Activated CD4-positive, alpha-beta memory T cell treated with anti-CD3 and anti-CD28 coated beads for 36 hours (primary cell): ENCODE measurements at regions not wholly inside any gene's neighbourhood (a gene's known extent, or its start where the extent isn't known, plus 50 kb on each side); places are given as distances from the start of the nearest gene placed in this dataset.
A peak's percentile ranks its signal among the peaks of the same experiment; 100 is the strongest.
"Not testable (repeated sequence)": the region's sequence is repeated elsewhere in the genome, so short reads cannot be mapped to it uniquely, and the experiment has no call there.

ENCODE experiments used
- CTCF ChIA-PET: fragments of 350-600 bp; sonication (Branson Sonifier 250); formaldehyde crosslinking; loops from one replicate; lab custom pipeline; 2021; ENCODE audit warnings: antibody characterized with exemption, inconsistent platforms; lab: Charles Lee
- POLR2A ChIA-PET: fragments of 350-600 bp; sonication (Branson Sonifier 250); formaldehyde crosslinking; loops from one replicate; lab custom pipeline; 2021; ENCODE audit warnings: antibody characterized with exemption; lab: Charles Lee
- DNase-seq: peaks from one replicate; pipeline ENCODE4 v3.0.0-alpha.2; 2020
- H3K27ac Mint-ChIP-seq: one replicate; pipeline ENCODE4 v1.8.0; 2021; ENCODE audit warnings: mixed read lengths
- H3K27me3 Mint-ChIP-seq: one replicate; pipeline ENCODE4 v1.8.0; 2021; ENCODE audit warnings: mixed read lengths
- H3K36me3 Mint-ChIP-seq: one replicate; pipeline ENCODE4 v1.8.0; 2021; ENCODE audit warnings: mixed read lengths
- H3K4me1 Mint-ChIP-seq: one replicate; pipeline ENCODE4 v1.8.0; 2021; ENCODE audit warnings: low read depth, mixed read lengths
- H3K4me3 Mint-ChIP-seq: one replicate; pipeline ENCODE4 v1.8.0; 2021; ENCODE audit warnings: mild to moderate bottlenecking, mixed read lengths
- H3K9me3 Mint-ChIP-seq: one replicate; pipeline ENCODE4 v1.8.0; 2021; ENCODE audit warnings: mixed read lengths
- intact Hi-C: fragments of 100-400 bp; cut with micrococcal nuclease; formaldehyde crosslinking; loops from one replicate; pipeline ENCODE4 v1.15.1; 2023

- H3K9me3 Mint-ChIP-seq: no peaks in the 10 kb centered on the region
- H3K27ac Mint-ChIP-seq: no peak overlapping the region
- CTCF ChIA-PET: no interaction called here
- POLR2A ChIA-PET: no interaction called here
- intact Hi-C loops: no loop called here
- no peak overlapping the region for H3K4me3 Mint-ChIP-seq
- no peaks in the 10 kb centered on the region for H3K36me3 Mint-ChIP-seq
- no peak for DNase-seq
- H3K4me1 Mint-ChIP-seq: peaks cover 16% of the 10 kb centered on the region
- H3K27me3 Mint-ChIP-seq: peaks cover 2% of the 10 kb centered on the region
Observed at GRCh38 chr10:8304861-8305260, 250.4 kb downstream of the GATA3 start.

GRCh38 chr10:8305876-8306652 is 251.6 kb downstream of the GATA3 start:
- intact Hi-C loops: loop anchor here (2.0 kb wide), 1 partner anchor 169 kb away; no protein-coding TSS in a partner anchor
- H3K27ac Mint-ChIP-seq: no peak overlapping the region

DNA sequence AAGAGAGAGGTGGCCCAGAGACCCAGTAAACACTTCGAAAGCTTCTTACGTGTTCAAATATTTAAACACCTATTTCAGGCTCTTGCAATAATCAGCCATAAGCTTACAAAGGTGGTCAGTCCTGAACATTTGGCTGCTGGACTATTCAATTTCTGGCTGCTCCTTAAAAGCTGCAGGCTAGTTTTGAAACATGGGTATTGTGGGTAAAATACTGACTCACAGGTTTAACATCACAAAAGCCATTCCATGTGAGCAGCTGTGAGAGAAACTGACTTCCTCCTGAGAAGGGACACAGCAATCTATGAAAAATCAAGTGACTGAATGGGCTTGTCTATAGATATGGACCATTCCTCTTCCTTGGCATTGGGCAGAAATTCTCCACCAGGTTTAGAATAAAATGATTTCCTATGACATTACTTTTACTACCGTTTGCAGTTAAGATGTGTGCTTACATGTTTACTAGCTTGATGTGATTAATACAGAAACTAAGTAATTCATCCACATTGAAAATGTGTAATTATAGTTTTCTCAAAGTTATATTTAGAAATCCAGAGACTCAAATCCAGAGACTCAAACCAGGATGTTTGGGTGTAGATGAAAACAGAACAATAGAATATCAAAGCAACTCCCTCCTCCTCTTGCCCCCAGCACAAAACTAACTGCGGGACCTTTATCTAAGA is 252.3 kb downstream of the GATA3 start:
- Mint-ChIP-seq H3K27ac (no peak overlapping the region), H3K4me3 (no peak overlapping the region), H3K36me3 (no peaks in the 10 kb centered on the region), H3K9me3 (no peaks in the 10 kb centered on the region), H3K27me3 (peaks cover 2% of the 10 kb centered on the region), H3K4me1 (peaks cover 21% of the 10 kb centered on the region)
- no peak for DNase-seq
- ChIA-PET CTCF (no interaction called here), POLR2A (interaction anchor here (0.8 to 1.4 kb wide), 3 partner anchors 9 to 197 kb away, joined by 3 read pairs; no protein-coding TSS in a partner anchor)
- intact Hi-C loops: loop anchor here (2.0 kb wide), 1 partner anchor 170 kb away; no protein-coding TSS in a partner anchor

More at GRCh38 chr10:8305876-8306652, 251.6 kb downstream of the GATA3 start:
- Mint-ChIP-seq H3K27me3 (peaks cover 2% of the 10 kb centered on the region), H3K4me3 (no peak overlapping the region), H3K36me3 (no peaks in the 10 kb centered on the region), H3K9me3 (no peaks in the 10 kb centered on the region), H3K4me1 (peaks cover 16% of the 10 kb centered on the region)
- CTCF ChIA-PET: no interaction called here
- POLR2A ChIA-PET: interaction anchor here (0.8 to 1.4 kb wide), 3 partner anchors 10 to 196 kb away, joined by 3 read pairs; no protein-coding TSS in a partner anchor
- DNase-seq: no peak

- Mint-ChIP-seq H3K9me3 (peaks cover under 1% of the 10 kb centered on the region), H3K27ac (no peak overlapping the region), H3K4me1 (peaks cover 44% of the 10 kb centered on the region), H3K27me3 (peaks cover 4% of the 10 kb centered on the region), H3K36me3 (no peaks in the 10 kb centered on the region), H3K4me3 (no peak overlapping the region)
- intact Hi-C loops: no loop called here
- CTCF ChIA-PET: no interaction called here
- POLR2A ChIA-PET: no interaction called here
- no peak for DNase-seq
Observed at GRCh38 chr10:8310930-8311329, 256.4 kb downstream of the GATA3 start.

- no peak overlapping the region for H3K4me3 Mint-ChIP-seq
Observed at GRCh38 chr10:8311526-8312070, 257.1 kb downstream of the GATA3 start.

GRCh38 chr10:8312079-8312478 is 257.6 kb downstream of the GATA3 start:
- Mint-ChIP-seq H3K4me1 (peaks cover 48% of the 10 kb centered on the region), H3K27me3 (peaks cover 4% of the 10 kb centered on the region), H3K27ac (no peak overlapping the region), H3K4me3 (no peak overlapping the region), H3K36me3 (peaks cover 6% of the 10 kb centered on the region), H3K9me3 (peaks cover 11% of the 10 kb centered on the region)
- peak; percentile 31 for DNase-seq
- ChIA-PET POLR2A (no interaction called here), CTCF (no interaction called here)
- intact Hi-C loops: no loop called here

More at GRCh38 chr10:8311526-8312070, 257.1 kb downstream of the GATA3 start:
- DNase-seq: no peak
- ChIA-PET CTCF (no interaction called here), POLR2A (no interaction called here)
- Mint-ChIP-seq H3K36me3 (peaks cover 3% of the 10 kb centered on the region), H3K4me1 (peaks cover 49% of the 10 kb centered on the region), H3K27ac (no peak overlapping the region), H3K27me3 (peaks cover 4% of the 10 kb centered on the region), H3K9me3 (peaks cover 7% of the 10 kb centered on the region)
- intact Hi-C loops: no loop called here

GRCh38 chr10:8312781-8313180 is 258.3 kb downstream of the GATA3 start:
- H3K36me3 Mint-ChIP-seq: peaks cover 6% of the 10 kb centered on the region
- peaks cover 41% of the 10 kb centered on the region for H3K4me1 Mint-ChIP-seq
- H3K27me3 Mint-ChIP-seq: peaks cover 4% of the 10 kb centered on the region
- intact Hi-C loops: no loop called here
- H3K4me3 Mint-ChIP-seq: no peak overlapping the region
- no peak overlapping the region for H3K27ac Mint-ChIP-seq
- POLR2A ChIA-PET: no interaction called here
- CTCF ChIA-PET: no interaction called here
- no peak for DNase-seq
- peaks cover 11% of the 10 kb centered on the region for H3K9me3 Mint-ChIP-seq

GRCh38 chr10:8314486-8314885 is 260.0 kb downstream of the GATA3 start:
- Mint-ChIP-seq H3K9me3 (peaks cover 11% of the 10 kb centered on the region), H3K4me3 (no peak overlapping the region), H3K36me3 (peaks cover 6% of the 10 kb centered on the region), H3K27me3 (peaks cover 4% of the 10 kb centered on the region), H3K27ac (no peak overlapping the region), H3K4me1 (peaks cover 41% of the 10 kb centered on the region)
- intact Hi-C loops: loop anchor here (2.0 kb wide), 4 partner anchors 60 to 260 kb away; partner anchors contain the start of gene GATA3
- CTCF ChIA-PET: no interaction called here
- POLR2A ChIA-PET: no interaction called here
- DNase-seq: no peak

DNA sequence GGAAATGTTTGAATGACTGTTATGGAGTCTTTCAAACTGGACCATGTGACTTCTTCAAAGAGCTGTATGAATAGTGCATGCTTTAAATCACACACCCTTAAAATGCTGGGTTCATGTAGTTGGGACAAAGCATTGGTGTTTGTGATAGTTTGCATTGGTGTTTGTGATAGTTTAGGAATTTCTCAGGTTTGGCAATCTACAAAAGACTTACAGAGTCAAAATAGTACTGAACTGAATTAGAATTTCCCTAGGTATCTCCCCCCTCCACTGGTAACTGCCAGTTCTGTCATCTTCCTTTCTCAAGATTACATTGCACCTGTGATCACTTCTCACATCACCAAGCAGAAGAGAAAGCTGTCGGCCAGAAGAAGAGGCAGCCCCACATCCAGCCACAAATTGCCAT is 261.1 kb downstream of the GATA3 start:
- Mint-ChIP-seq H3K36me3 (peaks cover 6% of the 10 kb centered on the region), H3K4me3 (no peak overlapping the region), H3K27me3 (peaks cover 4% of the 10 kb centered on the region), H3K4me1 (peaks cover 41% of the 10 kb centered on the region), H3K9me3 (peaks cover 11% of the 10 kb centered on the region), H3K27ac (peak overlapping the region; percentile 85)
- ChIA-PET CTCF (interaction anchor here (0.9 to 1.1 kb wide), 2 partner anchors 182 to 262 kb away, joined by 4 to 6 read pairs; no protein-coding TSS in a partner anchor), POLR2A (interaction anchor here (0.6 to 1.5 kb wide), 5 partner anchors 9 to 255 kb away, joined by 3 to 15 read pairs (median 4); no protein-coding TSS in a partner anchor)
- intact Hi-C loops: loop anchor here (1.0 to 2.0 kb wide), 6 partner anchors 10 to 261 kb away; partner anchors contain the start of gene GATA3
- peak; percentile 51 for DNase-seq

GRCh38 chr10:8316284-8316683 is 261.8 kb downstream of the GATA3 start:
- Mint-ChIP-seq H3K36me3 (peaks cover 6% of the 10 kb centered on the region), H3K27me3 (peaks cover 4% of the 10 kb centered on the region), H3K9me3 (peaks cover 11% of the 10 kb centered on the region), H3K4me3 (no peak overlapping the region), H3K27ac (peak overlapping the region; percentile 85), H3K4me1 (peaks cover 41% of the 10 kb centered on the region)
- ChIA-PET CTCF (interaction anchor here (0.9 to 1.1 kb wide), 2 partner anchors 183 to 263 kb away, joined by 4 to 6 read pairs; no protein-coding TSS in a partner anchor), POLR2A (interaction anchor here (0.9 to 1.5 kb wide), 4 partner anchors 9 to 255 kb away, joined by 3 to 15 read pairs (median 4); no protein-coding TSS in a partner anchor)
- DNase-seq: peak; percentile 42
- intact Hi-C loops: no loop called here

DNA sequence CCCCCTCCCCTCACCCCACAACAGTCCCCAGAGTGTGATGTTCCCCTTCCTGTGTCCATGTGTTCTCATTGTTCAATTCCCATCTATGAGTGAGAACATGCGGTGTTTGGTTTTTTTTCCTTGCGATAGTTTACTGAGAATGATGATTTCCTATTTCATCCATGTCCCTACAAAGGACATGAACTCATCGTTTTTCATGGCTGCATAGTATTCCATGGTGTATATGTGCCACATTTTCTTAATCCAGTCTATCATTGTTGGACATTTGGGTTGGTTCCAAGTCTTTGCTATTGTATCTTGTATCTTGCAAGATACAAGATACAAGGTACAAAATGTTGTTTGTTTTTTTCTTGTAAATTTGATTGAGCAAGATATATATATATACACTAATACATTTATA is 263.9 kb downstream of the GATA3 start:
- H3K36me3 Mint-ChIP-seq, DNase-seq, H3K27me3 Mint-ChIP-seq, POLR2A ChIA-PET, H3K4me3 Mint-ChIP-seq, H3K27ac Mint-ChIP-seq, intact Hi-C loops: not testable (repeated sequence)
- CTCF ChIA-PET: interaction anchor here (1.1 kb wide), 1 partner anchor 111 kb away, joined by 3 read pairs; no protein-coding TSS in a partner anchor
- Mint-ChIP-seq H3K4me1 (peaks cover 22% of the 10 kb centered on the region), H3K9me3 (peaks cover 11% of the 10 kb centered on the region)
